NT2/D1 (cell line): ENCODE measurements at regions not wholly inside any gene's neighbourhood (a gene's known extent, or its start where the extent isn't known, plus 50 kb on each side); places are given as distances from the start of the nearest gene placed in this dataset.

Experiments used
- DNase-seq: peaks from one replicate; pipeline ENCODE4 v3.0.0-alpha.2; 2011; ENCODE audit warnings: low read depth, low spot score
- H3K27me3 ChIP-seq: 2 replicates; pipeline ENCODE4 v1.6.0; 2011; ENCODE audit warnings: mild to moderate bottlenecking; ENCODE audit not compliant: insufficient read length, insufficient read depth
- H3K36me3 ChIP-seq: 2 replicates; pipeline ENCODE4 v1.6.1; 2011; ENCODE audit warnings: mild to moderate bottlenecking, low read length, mixed read lengths; ENCODE audit not compliant: insufficient read depth, insufficient read length
- H3K4me1 ChIP-seq: 2 replicates; pipeline ENCODE4 v1.5.1; 2011; ENCODE audit not compliant: insufficient read depth, insufficient read length
- H3K4me3 ChIP-seq: 2 replicates; pipeline ENCODE4 v1.5.1; 2011; ENCODE audit warnings: low read depth; ENCODE audit not compliant: insufficient read length
- H3K9ac ChIP-seq: 2 replicates; pipeline ENCODE4 v1.6.0; 2011; ENCODE audit warnings: low read depth; ENCODE audit not compliant: insufficient read length
- H3K9me3 ChIP-seq: 2 replicates; pipeline ENCODE4 v1.5.1; 2011; ENCODE audit warnings: mild to moderate bottlenecking, low read length; ENCODE audit not compliant: insufficient read depth
- SUZ12 ChIP-seq: IDR thresholded peaks from 2 replicates; pipeline ENCODE4 v1.6.1; 2011; ENCODE audit not compliant: insufficient read length, insufficient read depth; ENCODE audit errors: extremely low read depth
- YY1 ChIP-seq: IDR thresholded peaks from 2 replicates; pipeline ENCODE4 v1.6.1; 2011; ENCODE audit not compliant: insufficient read length, insufficient read depth
- ZNF274 ChIP-seq: IDR thresholded peaks from 2 replicates; pipeline ENCODE4 v1.6.1; 2011; ENCODE audit warnings: mild to moderate bottlenecking, low read depth, low read length

GRCh38 chr13:106637519-106637918, 69.6 kb upstream of the ARGLU1 start:
- no peak overlapping the region for H3K9ac ChIP-seq
- DNase-seq = no peak
- no peaks in the 10 kb centered on the region for H3K9me3 ChIP-seq
- H3K4me3 ChIP-seq = no peak overlapping the region
- TF ChIP-seq ZNF274 = no peak
- TF ChIP-seq YY1 = no peak
- no peak for TF ChIP-seq SUZ12
- no peaks in the 10 kb centered on the region for H3K36me3 ChIP-seq
- no peaks in the 10 kb centered on the region for H3K27me3 ChIP-seq
- H3K4me1 ChIP-seq = no peaks in the 10 kb centered on the region

- no peaks in the 10 kb centered on the region for H3K36me3 ChIP-seq
- no peak overlapping the region for H3K4me3 ChIP-seq
- H3K9me3 ChIP-seq = no peaks in the 10 kb centered on the region
- no peaks in the 10 kb centered on the region for H3K27me3 ChIP-seq
- no peak for DNase-seq
- TF ChIP-seq SUZ12 = no peak
- no peak for TF ChIP-seq ZNF274
- no peak for TF ChIP-seq YY1
- H3K9ac ChIP-seq = no peak overlapping the region
- H3K4me1 ChIP-seq = no peaks in the 10 kb centered on the region
Observed at GRCh38 chr13:106636492-106636891, 68.6 kb upstream of the ARGLU1 start.

GRCh38 chr13:106635616-106636015, 67.7 kb upstream of the ARGLU1 start:
- Histone ChIP-seq H3K9ac (no peak overlapping the region), H3K4me3 (no peak overlapping the region), H3K36me3 (no peaks in the 10 kb centered on the region), H3K9me3 (no peaks in the 10 kb centered on the region), H3K4me1 (no peaks in the 10 kb centered on the region), H3K27me3 (no peaks in the 10 kb centered on the region)
- TF ChIP-seq YY1 = no peak
- no peak for TF ChIP-seq ZNF274
- TF ChIP-seq SUZ12 = no peak
- DNase-seq = no peak

- Histone ChIP-seq H3K4me3 (no peak overlapping the region), H3K4me1 (no peaks in the 10 kb centered on the region), H3K27me3 (no peaks in the 10 kb centered on the region), H3K9ac (no peak overlapping the region), H3K36me3 (no peaks in the 10 kb centered on the region), H3K9me3 (no peaks in the 10 kb centered on the region)
- DNase-seq = no peak
- no peak for TF ChIP-seq SUZ12
- TF ChIP-seq ZNF274 = no peak
- TF ChIP-seq YY1 = no peak
Observed at GRCh38 chr13:106633321-106633720, 65.4 kb upstream of the ARGLU1 start.

GRCh38 chr13:106630650-106631049, 62.7 kb upstream of the ARGLU1 start:
- no peaks in the 10 kb centered on the region for H3K36me3 ChIP-seq
- H3K27me3 ChIP-seq = no peaks in the 10 kb centered on the region
- H3K4me3 ChIP-seq = no peak overlapping the region
- H3K4me1 ChIP-seq = no peaks in the 10 kb centered on the region
- no peak overlapping the region for H3K9ac ChIP-seq
- no peak for TF ChIP-seq SUZ12
- no peak for TF ChIP-seq ZNF274
- TF ChIP-seq YY1 = no peak
- no peak for DNase-seq
- H3K9me3 ChIP-seq = no peaks in the 10 kb centered on the region

GRCh38 chr13:106630162-106630561, 62.2 kb upstream of the ARGLU1 start:
- TF ChIP-seq SUZ12 (no peak), ZNF274 (no peak), YY1 (no peak)
- no peak for DNase-seq

GRCh38 chr13:106628936-106629659, 61.2 kb upstream of the ARGLU1 start:
- Histone ChIP-seq H3K4me1 (no peaks in the 10 kb centered on the region), H3K27me3 (no peaks in the 10 kb centered on the region), H3K9me3 (no peaks in the 10 kb centered on the region), H3K4me3 (no peak overlapping the region), H3K9ac (no peak overlapping the region), H3K36me3 (no peaks in the 10 kb centered on the region)
- TF ChIP-seq YY1 (no peak), ZNF274 (no peak), SUZ12 (no peak)
- DNase-seq = no peak

More at GRCh38 chr13:106630162-106630561, 62.2 kb upstream of the ARGLU1 start:
- no peaks in the 10 kb centered on the region for H3K36me3 ChIP-seq
- no peak overlapping the region for H3K4me3 ChIP-seq
- H3K9ac ChIP-seq = no peak overlapping the region
- H3K4me1 ChIP-seq = no peaks in the 10 kb centered on the region
- no peaks in the 10 kb centered on the region for H3K27me3 ChIP-seq
- no peaks in the 10 kb centered on the region for H3K9me3 ChIP-seq

GRCh38 chr13:106626473-106626872, 58.5 kb upstream of the ARGLU1 start:
- Histone ChIP-seq H3K4me3 (no peak overlapping the region), H3K9me3 (no peaks in the 10 kb centered on the region), H3K27me3 (no peaks in the 10 kb centered on the region), H3K36me3 (no peaks in the 10 kb centered on the region), H3K9ac (no peak overlapping the region), H3K4me1 (no peaks in the 10 kb centered on the region)
- no peak for TF ChIP-seq YY1
- TF ChIP-seq ZNF274 = no peak
- no peak for DNase-seq
